HG03565 (cell line): ENCODE measurements at regions not wholly inside any gene's neighbourhood (a gene's known extent, or its start where the extent isn't known, plus 50 kb on each side); places are given as distances from the start of the nearest gene placed in this dataset.
"Not testable (repeated sequence)": the region's sequence is repeated elsewhere in the genome, so short reads cannot be mapped to it uniquely, and the experiment has no call there.

Experiments
- ATAC-seq: cut with Tn5 transposase; IDR thresholded peaks from one replicate; pipeline ENCODE4 v1.9.1; 2021; ENCODE audit warnings: mild to moderate bottlenecking, moderate library complexity; ENCODE audit not compliant: unreplicated experiment

- no peak for ATAC-seq
Measured at GRCh38 chr3:7999384-7999783, 502.2 kb upstream of the LMCD1 start.

DNA sequence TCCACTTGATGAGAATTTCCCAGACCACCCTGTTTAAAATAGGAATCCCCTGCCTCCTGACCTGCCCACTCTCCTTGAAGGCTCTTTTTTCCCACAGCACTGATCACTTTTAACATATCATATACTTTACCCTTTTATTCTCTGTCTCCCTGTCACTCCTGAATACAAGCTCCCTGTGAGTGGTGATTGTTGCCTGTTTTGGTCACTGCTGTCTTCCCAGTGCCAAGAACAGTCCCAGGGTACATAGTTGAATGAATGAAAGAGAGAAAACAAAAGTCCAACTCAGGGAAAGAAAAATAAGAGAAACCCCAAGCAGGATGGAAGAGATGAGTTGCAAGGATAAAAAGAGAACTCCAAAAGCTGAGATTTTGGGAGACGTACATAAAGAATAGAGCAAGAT is 500.3 kb upstream of the LMCD1 start:
- ATAC-seq, result no peak

GRCh38 chr3:8001712-8002111 is 499.9 kb upstream of the LMCD1 start:
- no peak for ATAC-seq

DNA sequence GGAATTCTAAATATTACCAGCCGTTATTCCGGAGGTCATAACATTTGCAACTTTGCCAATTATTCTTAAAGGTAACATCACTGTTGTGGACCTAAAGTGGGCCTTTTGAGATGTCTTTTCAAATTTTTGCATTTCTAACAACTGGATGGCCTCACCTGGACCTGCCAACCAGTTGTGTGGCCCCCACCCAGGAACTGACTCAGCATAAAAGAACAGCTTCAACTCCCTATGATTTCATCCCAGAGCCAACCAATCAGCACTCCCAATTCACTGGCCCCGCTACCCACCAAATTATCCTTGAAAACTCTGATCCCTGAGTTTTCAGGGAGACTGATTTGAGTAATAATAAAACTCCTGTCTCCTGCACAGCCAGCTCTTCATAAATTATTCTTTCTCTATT is 489.7 kb upstream of the LMCD1 start:
- no peak for ATAC-seq

- ATAC-seq, result no peak
Measured at GRCh38 chr3:8020047-8020841, 481.4 kb upstream of the LMCD1 start.

DNA sequence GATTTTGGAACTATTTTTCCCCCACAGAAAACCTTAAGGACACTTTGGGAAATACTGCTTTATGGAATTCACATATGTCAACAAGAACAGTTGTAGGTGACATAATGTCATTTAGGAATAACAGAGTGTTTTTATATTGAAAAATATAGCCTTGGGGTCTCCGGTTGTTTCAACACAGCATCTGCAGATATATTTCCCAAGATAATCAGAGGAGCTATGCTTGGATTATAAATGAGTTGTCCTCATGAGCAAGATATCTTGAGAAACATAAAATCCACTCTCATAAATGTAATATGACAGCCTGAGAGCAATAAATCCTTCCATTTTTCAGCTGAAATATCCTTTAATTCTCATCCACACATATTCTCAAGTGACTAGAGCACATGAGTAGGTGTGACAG is 473.7 kb upstream of the LMCD1 start:
- ATAC-seq, result no peak

DNA sequence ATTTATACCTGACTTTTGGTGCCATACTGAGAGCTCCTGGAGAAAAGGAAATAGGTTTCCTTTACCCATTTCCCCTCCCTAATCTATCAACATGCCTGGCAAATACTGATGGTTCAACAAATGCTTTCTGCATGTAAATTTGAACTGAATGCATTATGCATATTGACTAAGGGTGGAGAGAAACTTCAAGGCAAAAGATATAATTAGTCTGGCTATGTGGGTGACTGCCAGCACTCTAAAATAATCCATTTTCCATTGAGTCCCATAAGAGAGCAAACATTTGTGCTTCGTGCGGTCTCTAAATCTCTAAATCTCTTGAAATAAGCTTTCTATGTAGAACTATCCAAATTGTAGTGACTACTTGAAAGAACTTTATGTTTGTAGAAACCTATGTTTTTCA is 451.3 kb upstream of the LMCD1 start:
- ATAC-seq, result no peak

DNA sequence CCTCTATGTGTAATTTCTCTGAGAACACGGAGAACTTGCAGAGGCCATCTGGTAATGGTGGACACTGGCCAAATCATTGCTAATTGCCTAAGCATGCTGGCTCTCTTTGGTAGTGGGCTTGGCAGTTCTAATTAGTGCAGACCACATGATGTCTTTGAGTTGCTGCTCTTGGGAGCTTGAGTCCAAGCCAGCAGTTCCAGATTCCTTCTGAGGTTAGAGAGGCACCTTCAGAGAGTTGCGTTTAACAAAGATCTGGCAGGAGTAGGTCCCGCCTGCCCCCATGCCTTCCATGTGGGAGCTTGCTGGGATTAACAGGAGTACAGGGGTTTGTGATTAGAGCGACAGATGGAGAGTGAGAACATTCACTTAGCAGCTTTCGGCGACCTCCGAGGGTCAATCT is 449.0 kb upstream of the LMCD1 start:
- ATAC-seq, result no peak

DNA sequence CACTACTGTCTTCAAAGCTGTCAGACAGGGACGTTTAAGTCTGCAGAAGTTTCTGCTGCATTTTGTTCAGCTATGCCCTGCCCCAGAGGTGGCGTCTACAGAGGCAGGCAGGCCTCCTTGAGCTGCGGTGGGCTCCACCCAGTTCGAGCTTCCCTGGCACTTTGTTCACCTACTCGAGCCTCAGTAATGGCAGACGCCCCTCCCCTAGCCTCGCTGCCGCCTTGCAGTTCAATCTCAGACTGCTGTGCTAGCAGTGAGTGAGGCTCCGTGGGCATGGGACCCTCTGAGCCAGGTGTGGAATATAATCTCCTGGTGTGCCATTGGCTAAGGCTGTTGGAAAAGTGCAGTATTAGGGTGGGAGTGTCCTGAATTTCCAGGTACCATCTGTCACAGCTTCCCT is 433.5 kb upstream of the LMCD1 start:
- ATAC-seq, result not testable (repeated sequence)

DNA sequence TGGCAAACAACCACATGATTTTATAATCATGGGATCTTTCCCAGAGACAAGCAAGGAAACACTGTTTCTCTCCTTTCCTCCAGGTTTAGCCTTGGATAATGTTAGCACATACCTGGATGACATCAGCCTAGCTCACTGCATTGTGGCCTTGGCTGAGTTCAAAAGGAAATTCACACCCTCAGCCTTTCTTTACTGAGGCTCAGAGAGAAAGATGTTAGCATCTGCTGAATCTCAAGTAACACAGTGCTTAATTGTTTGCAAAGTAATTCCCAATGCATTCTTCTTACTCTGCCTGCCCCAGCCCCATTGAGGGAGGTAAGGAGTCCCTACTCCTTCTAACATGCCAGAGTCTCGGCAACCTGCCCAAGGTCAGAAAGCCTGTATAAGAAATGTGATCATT is 432.2 kb upstream of the LMCD1 start:
- ATAC-seq, result no peak

DNA sequence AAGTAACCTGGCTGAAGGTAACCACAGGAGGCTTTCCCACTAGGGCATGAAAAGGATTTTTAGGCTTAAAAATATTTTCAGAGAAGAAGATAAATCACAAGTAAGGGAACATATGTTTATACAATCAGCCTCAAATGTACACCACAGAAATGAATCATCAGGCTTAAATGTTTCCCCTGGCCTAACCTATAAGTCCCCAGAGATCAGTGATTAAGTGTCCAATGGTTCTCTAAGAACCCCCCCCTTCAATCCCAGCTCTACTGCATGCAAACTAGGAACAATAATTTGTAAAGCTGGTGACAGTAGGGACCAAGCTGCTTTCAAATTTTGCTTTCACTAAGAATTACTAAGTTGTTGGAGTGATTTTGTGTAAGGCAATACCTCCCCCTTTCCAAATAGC is 431.6 kb upstream of the LMCD1 start:
- no peak for ATAC-seq

- ATAC-seq, result not testable (repeated sequence)
Measured at GRCh38 chr3:8074740-8075139, 426.9 kb upstream of the LMCD1 start.

DNA sequence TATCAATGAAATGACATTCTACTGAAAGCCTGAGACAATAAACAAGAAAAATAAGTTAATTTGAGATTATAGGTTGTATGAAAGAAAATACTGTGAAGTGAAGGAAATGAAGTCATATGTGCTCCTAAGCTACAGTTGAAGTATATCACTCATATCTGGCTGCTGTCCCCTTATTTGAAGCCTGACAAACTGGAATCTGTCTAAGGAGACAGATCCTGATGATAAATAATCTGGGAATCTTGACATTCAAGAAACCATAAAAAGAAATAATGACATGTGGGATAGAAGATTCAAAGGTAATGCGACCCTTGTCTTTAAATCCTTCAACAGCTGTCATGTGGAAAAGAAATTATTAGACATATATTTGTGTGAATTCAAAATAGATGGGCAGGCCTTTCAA is 424.5 kb upstream of the LMCD1 start:
- no peak for ATAC-seq

- ATAC-seq, result no peak
Measured at GRCh38 chr3:8080464-8080863, 421.2 kb upstream of the LMCD1 start.

GRCh38 chr3:8085498-8085897 is 416.1 kb upstream of the LMCD1 start:
- no peak for ATAC-seq

DNA sequence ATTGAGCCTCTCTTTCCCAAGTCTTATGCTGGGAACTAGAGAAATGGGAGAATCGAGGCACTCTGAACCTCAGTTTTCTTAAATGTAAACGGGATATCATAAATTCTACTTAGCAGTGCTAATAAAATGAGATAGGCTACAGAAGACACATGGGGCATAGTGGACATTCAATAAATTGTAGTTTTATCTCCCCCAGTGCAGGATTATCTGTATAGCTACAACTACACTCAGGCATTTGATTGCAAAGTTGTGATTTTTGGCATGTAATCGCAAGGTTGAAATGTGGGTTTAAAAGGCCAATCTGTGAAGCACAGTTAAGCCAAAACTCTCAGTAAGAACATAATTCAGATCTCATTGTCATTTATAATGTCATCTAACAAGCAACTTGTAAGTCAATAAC is 413.7 kb upstream of the LMCD1 start:
- ATAC-seq, result no peak

GRCh38 chr3:8094415-8094814 is 407.2 kb upstream of the LMCD1 start:
- no peak for ATAC-seq

GRCh38 chr3:8095724-8096123 is 405.9 kb upstream of the LMCD1 start:
- no peak for ATAC-seq

- ATAC-seq, result no peak
Measured at GRCh38 chr3:8097690-8098089, 403.9 kb upstream of the LMCD1 start.

GRCh38 chr3:8103954-8104353 is 397.7 kb upstream of the LMCD1 start:
- peak; percentile 78 for ATAC-seq

DNA sequence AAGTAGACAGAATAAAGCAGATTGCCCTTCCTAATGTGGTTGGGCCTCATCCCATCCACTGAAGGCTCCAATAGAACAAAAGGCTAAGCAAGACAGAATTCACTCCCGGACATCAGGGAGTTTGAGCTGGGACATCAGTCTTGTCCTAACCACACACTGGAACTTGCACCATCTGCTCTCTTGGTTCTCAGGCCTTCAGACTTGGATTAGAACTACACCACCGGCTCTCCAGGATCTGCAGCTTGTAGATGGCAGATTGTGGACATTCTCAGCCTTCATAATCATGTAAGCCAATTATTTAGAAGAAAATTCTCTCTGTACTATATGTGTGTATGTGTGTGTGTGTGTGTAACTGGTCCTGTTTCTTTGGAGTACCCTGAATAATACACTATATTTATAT is 394.7 kb upstream of the LMCD1 start:
- ATAC-seq, result no peak

DNA sequence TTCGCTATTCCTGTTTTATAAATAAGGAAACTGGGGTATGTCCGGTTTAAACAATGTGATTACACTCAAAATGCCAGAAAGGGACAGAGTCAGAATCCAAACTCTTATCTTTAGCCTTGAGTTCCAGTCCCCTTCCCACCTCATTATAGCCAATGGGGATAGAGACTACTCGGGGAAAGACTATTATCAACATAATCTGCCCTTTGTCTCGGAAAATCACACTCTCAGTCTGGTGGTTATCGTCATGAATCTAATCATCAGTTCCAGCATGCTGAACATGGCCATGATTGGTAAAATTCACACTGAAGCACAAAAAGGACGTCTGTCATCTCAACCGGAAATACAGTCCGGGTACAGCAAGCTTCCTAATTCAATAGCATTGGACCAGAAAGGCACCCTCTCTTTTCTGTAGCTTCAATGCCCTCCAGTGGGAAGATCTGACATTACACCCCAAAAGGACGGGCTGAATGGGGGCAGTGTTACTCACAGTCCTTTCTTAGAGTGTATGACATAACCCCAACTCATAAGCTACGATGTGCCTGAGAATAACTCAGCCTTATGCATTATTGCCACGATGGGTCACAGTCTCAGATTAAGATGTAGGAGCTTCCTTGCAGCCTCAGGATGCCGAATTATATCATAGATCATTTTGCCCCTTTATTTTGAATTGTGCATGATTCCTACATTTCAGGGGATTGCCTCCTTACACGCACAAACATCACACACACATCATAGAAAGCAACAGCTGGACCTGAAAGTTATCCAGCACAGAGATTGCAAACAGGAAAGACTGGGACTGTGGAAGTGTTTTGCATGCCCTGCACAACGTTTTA is 390.4 kb upstream of the LMCD1 start:
- peak; percentile 98 for ATAC-seq
